ENCODE measurements at regions not wholly inside any gene's neighbourhood (a gene's known extent, or its start where the extent isn't known, plus 50 kb on each side); places are given as distances from the start of the nearest gene placed in this dataset.
"Not testable (repeated sequence)": the region's sequence is repeated elsewhere in the genome, so short reads cannot be mapped to it uniquely, and the experiment has no call there.

DNA sequence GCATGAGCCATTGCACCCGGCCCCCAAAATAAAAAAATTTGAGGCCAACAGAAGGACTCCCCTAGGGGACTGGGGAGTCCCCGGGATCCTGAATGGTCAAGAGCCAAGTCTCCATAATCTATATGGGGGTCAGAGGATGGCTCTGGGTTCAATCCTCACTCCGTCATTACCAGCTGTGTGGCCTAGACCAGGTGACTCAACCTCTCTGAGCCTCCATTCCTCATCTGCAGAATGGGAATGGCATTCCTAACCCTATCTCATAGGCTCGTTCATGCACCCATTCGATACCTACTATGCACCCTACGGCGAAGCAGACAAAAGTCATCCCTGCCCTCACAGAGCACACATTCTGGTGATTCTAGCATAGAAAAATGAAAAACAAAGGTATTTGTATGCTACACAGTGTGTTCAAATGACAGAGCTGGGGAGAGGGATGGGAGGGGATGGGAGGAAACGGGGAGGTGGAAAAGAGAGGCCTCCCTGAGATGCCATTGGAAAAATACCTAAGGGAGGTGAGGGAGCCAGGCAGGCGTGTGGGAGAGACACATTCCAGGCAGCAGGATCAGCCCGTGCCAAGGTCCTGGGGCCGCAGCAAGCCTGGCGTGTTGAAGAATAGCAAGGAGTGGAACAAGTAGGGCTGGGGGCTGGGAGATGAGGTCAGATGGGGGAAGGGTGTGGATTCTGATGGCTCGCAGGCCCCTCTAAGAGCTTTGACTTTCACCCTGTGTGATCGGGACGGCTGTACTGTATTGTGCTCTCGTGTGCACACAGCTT, 71.2 kb downstream of the RMI2 start:
- Histone ChIP-seq H3K27ac (ENCODE audit: insufficient read depth in 1 of 2, low read depth in 1 of 2, low read length in 2 of 2, poor library complexity in 1 of 2, severe bottlenecking in 2 of 2) (no peak overlapping the region), H3K4me1 (ENCODE audit: control extremely low read depth in 1 of 4, control insufficient read depth in 4 of 4, insufficient read depth in 4 of 4, low read length in 3 of 4) (peaks cover 0 to 39% (median 8%) of the 10 kb centered on the region in 4 experiments), H3K9me3 (ENCODE audit: control extremely low read depth in 1 of 5, control insufficient read depth in 4 of 5, insufficient read depth in 2 of 5, low read depth in 1 of 5, low read length in 4 of 5) (no peaks in the 10 kb centered on the region), H3K4me3 (ENCODE audit: control insufficient read depth in 1 of 7, extremely low read depth in 1 of 7, insufficient read depth in 4 of 7, low read depth in 2 of 7, low read length in 6 of 7) (no peak overlapping the region), H3K27me3 (replicated peaks in 2 of 5; ENCODE audit: control insufficient read depth in 4 of 5, insufficient read depth in 5 of 5, low read length in 4 of 5) (no peaks in the 10 kb centered on the region), H3K36me3 (ENCODE audit: control insufficient read depth in 4 of 4, insufficient read depth in 4 of 4, low read length in 3 of 4) (peaks cover 0 to 15% (median under 1%) of the 10 kb centered on the region in 4 experiments)
- no peak for DNase-seq
- CTCF ChIA-PET, result interaction anchor here (0.9 to 1.9 kb wide), 4 partner anchors 10 to 318 kb away, joined by 3 to 4 read pairs (median 4); no protein-coding TSS in a partner anchor
- POLR2A ChIA-PET, result no interaction called here
- 99% methylated on average over 14 of the region's 16 CpGs for WGBS (ENCODE audit: insufficient coverage)

DNA sequence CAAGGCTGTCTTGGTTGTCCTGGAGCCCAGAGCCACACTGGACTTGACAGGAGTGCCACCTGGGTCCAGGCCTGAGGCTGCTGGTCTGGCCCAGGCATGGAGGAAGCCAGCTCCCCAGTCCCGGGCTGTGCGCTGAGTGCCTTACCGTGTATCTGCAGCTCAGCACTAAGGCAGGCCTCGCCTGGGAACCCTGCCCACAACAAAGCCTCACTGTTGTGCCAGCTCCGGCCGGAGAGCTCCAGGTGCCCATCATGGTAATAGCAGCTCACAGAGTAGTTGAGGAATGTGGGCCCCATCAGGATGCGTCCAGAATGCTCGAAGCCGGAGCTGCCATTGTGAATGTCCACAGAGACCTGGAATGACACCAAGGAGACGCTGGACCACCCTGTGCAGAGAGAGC, 72.2 kb downstream of the RMI2 start:
- Histone ChIP-seq H3K4me1 (ENCODE audit: control extremely low read depth in 1 of 4, control insufficient read depth in 4 of 4, insufficient read depth in 4 of 4, low read length in 3 of 4) (peaks cover 0 to 41% (median 5%) of the 10 kb centered on the region in 4 experiments), H3K27me3 (replicated peaks in 2 of 5; ENCODE audit: control insufficient read depth in 4 of 5, insufficient read depth in 5 of 5, low read length in 4 of 5) (no peaks in the 10 kb centered on the region), H3K36me3 (ENCODE audit: control insufficient read depth in 4 of 4, insufficient read depth in 4 of 4, low read length in 3 of 4) (peaks cover 0 to 17% (median under 1%) of the 10 kb centered on the region in 4 experiments), H3K9me3 (ENCODE audit: control extremely low read depth in 1 of 5, control insufficient read depth in 4 of 5, insufficient read depth in 2 of 5, low read depth in 1 of 5, low read length in 4 of 5) (no peaks in the 10 kb centered on the region), H3K27ac (ENCODE audit: insufficient read depth in 1 of 2, low read depth in 1 of 2, low read length in 2 of 2, poor library complexity in 1 of 2, severe bottlenecking in 2 of 2) (no peak overlapping the region), H3K4me3 (ENCODE audit: control insufficient read depth in 1 of 7, extremely low read depth in 1 of 7, insufficient read depth in 4 of 7, low read depth in 2 of 7, low read length in 6 of 7) (no peak overlapping the region)
- ChIA-PET POLR2A (no interaction called here), CTCF (interaction anchor here (0.9 to 1.2 kb wide), 3 partner anchors 9 to 317 kb away, joined by 3 to 4 read pairs (median 3); no protein-coding TSS in a partner anchor)
- whole genome bisulfite sequencing (ENCODE audit: insufficient coverage), result 98% methylated on average over 10 of the region's 10 CpGs
- no peak for DNase-seq

DNA sequence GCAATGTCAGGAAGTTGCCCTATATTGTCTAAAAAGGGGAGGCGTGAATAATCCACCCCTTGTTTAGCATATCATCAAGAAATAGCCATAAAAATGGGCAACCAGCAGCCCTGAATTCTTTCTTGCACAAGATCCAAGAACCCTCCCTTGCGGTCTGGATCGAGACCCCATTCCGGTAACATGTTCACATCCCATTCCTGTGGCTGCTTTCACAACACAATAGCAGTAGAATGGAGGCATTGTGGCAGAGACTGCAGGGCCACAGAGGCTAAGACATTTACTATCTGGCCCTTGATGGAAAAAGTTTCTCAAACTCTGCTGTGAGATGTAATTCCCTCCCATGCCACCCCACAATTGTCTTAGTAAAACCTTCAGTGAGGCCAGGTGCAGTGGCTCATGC, 73.2 kb downstream of the RMI2 start:
- ChIA-PET POLR2A (no interaction called here), CTCF (no interaction called here)
- Histone ChIP-seq H3K27me3 (replicated peaks in 2 of 5; ENCODE audit: control insufficient read depth in 4 of 5, insufficient read depth in 5 of 5, low read length in 4 of 5) (no peaks in the 10 kb centered on the region), H3K9me3 (ENCODE audit: control extremely low read depth in 1 of 5, control insufficient read depth in 4 of 5, insufficient read depth in 2 of 5, low read depth in 1 of 5, low read length in 4 of 5) (no peaks in the 10 kb centered on the region), H3K36me3 (ENCODE audit: control insufficient read depth in 4 of 4, insufficient read depth in 4 of 4, low read length in 3 of 4) (peaks cover 0 to 8% (median under 1%) of the 10 kb centered on the region in 4 experiments), H3K4me3 (ENCODE audit: control insufficient read depth in 1 of 7, extremely low read depth in 1 of 7, insufficient read depth in 4 of 7, low read depth in 2 of 7, low read length in 6 of 7) (no peak overlapping the region), H3K4me1 (ENCODE audit: control extremely low read depth in 1 of 4, control insufficient read depth in 4 of 4, insufficient read depth in 4 of 4, low read length in 3 of 4) (peaks cover 0 to 45% (median 14%) of the 10 kb centered on the region in 4 experiments), H3K27ac (ENCODE audit: insufficient read depth in 1 of 2, low read depth in 1 of 2, low read length in 2 of 2, poor library complexity in 1 of 2, severe bottlenecking in 2 of 2) (no peak overlapping the region)
- no peak for DNase-seq
- WGBS (ENCODE audit: insufficient coverage), result no CpG with 5 or more reads among the region's 4 CpGs

DNA sequence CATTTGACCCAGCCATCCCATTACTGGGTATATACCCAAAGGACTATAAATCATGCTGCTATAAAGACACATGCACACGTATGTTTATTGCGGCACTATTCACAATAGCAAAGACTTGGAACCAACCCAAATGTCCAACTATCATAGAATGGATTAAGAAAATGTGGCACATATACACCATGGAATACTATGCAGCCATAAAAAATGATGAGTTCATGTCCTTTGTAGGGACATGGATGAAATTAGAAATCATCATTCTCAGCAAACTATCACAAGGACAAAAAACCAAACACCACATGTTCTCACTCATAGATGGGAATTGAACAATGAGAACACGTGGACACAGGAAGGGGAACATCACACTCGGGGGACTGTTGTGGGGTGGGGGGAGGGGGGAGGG, 74.8 kb downstream of the RMI2 start:
- H3K4me1 ChIP-seq (ENCODE audit: control extremely low read depth in 1 of 4, control insufficient read depth in 4 of 4, insufficient read depth in 4 of 4, low read length in 3 of 4), result peaks cover 0 to 57% (median 30%) of the 10 kb centered on the region in 4 experiments
- CTCF ChIA-PET; DNase-seq; H3K27me3 ChIP-seq (replicated peaks in 2 of 5; ENCODE audit: control insufficient read depth in 4 of 5, insufficient read depth in 5 of 5, low read length in 4 of 5); H3K4me3 ChIP-seq (ENCODE audit: control insufficient read depth in 1 of 7, extremely low read depth in 1 of 7, insufficient read depth in 4 of 7, low read depth in 2 of 7, low read length in 6 of 7); H3K9me3 ChIP-seq (ENCODE audit: control extremely low read depth in 1 of 5, control insufficient read depth in 4 of 5, insufficient read depth in 2 of 5, low read depth in 1 of 5, low read length in 4 of 5); POLR2A ChIA-PET; H3K27ac ChIP-seq (ENCODE audit: insufficient read depth in 1 of 2, low read depth in 1 of 2, low read length in 2 of 2, poor library complexity in 1 of 2, severe bottlenecking in 2 of 2); H3K36me3 ChIP-seq (ENCODE audit: control insufficient read depth in 4 of 4, insufficient read depth in 4 of 4, low read length in 3 of 4): not testable (repeated sequence)
- WGBS (ENCODE audit: insufficient coverage), result no CpG with 5 or more reads among the region's 4 CpGs

DNA sequence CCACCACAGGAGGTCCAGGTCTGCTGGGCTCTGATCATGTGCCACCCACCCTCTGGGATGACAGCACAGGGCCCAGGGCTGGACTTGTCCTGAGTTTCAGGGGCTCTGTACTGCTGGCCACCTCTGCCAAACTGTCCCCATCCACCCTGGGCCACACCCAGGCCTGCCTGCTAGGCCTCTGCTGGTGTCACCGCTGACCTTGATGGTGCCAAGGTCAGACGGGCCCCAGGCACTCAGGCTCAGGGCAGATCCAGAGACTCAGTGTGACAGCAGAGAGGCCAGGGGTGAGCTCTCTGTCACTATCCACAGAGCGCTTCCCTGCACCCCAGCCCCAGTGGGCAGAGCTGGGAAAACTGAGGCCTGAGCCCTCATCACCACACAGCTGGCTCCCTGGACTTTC, 75.6 kb downstream of the RMI2 start:
- ChIA-PET POLR2A (no interaction called here), CTCF (interaction anchor here (1.0 kb wide), 1 partner anchor 25 kb away, joined by 4 read pairs; no protein-coding TSS in a partner anchor)
- no peaks in the 10 kb centered on the region for H3K27me3 ChIP-seq (replicated peaks in 2 of 5; ENCODE audit: control insufficient read depth in 4 of 5, insufficient read depth in 5 of 5, low read length in 4 of 5)
- H3K36me3 ChIP-seq (ENCODE audit: control insufficient read depth in 4 of 4, insufficient read depth in 4 of 4, low read length in 3 of 4), result peaks cover 0 to 5% (median under 1%) of the 10 kb centered on the region in 4 experiments
- H3K9me3 ChIP-seq (ENCODE audit: control extremely low read depth in 1 of 5, control insufficient read depth in 4 of 5, insufficient read depth in 2 of 5, low read depth in 1 of 5, low read length in 4 of 5), result no peaks in the 10 kb centered on the region
- no peak overlapping the region for H3K27ac ChIP-seq (ENCODE audit: insufficient read depth in 1 of 2, low read depth in 1 of 2, low read length in 2 of 2, poor library complexity in 1 of 2, severe bottlenecking in 2 of 2)
- 100% methylated on average over 3 of the region's 3 CpGs for WGBS (ENCODE audit: insufficient coverage)
- H3K4me1 ChIP-seq (ENCODE audit: control extremely low read depth in 1 of 4, control insufficient read depth in 4 of 4, insufficient read depth in 4 of 4, low read length in 3 of 4), result peaks cover 0 to 57% (median 33%) of the 10 kb centered on the region in 4 experiments
- DNase-seq, result no peak
- H3K4me3 ChIP-seq (ENCODE audit: control insufficient read depth in 1 of 7, extremely low read depth in 1 of 7, insufficient read depth in 4 of 7, low read depth in 2 of 7, low read length in 6 of 7), result no peak overlapping the region

DNA sequence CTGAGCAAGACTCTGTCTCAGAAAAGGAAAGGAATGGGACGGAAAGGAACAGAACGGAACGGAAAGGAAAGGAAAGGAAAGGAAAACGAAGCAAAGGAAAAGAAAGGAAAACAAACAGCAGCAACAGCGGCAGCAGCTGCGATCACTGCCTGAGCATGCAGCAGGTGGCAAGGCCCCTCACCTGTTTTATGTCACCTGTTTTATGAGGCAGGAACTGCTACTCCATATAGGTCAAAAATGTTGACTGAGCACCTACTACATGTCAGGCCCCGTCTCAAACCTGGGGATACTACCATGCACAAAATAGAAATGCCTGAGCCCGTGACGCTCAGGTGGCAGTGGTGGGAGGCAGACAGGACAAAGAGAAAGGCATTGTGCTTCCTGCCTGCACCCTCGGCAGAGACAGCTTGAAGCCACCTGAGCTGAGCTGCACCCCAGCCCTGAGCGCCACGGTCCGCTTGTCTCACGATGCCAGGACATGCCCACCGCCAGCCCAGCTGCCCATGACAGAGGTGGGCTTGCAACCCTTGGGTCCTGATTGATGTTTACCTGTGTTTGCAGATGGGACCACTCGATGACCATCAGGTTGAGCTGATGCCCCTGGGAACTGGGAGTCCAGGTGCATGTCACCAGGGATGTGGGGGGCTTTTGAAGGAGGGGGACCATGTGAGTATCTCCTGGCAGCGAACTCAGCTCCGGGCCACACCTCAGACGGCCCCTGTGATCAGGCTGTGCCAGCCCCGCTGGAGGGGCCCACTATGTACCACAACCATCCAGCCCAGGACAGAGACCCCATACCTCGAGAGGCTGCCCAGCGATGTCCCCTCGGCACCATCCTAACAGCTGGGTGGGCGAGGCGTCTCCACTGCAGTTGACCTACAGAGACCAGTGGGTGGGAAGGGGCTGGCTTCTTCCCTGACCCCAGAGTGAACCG, 77.4 kb downstream of the RMI2 start:
- Histone ChIP-seq H3K27ac (ENCODE audit: insufficient read depth in 1 of 2, low read depth in 1 of 2, low read length in 2 of 2, poor library complexity in 1 of 2, severe bottlenecking in 2 of 2) (peak overlapping the region in 1 of 2 experiments; percentile 30), H3K4me1 (ENCODE audit: control extremely low read depth in 1 of 4, control insufficient read depth in 4 of 4, insufficient read depth in 4 of 4, low read length in 3 of 4) (peaks cover 0 to 53% (median 34%) of the 10 kb centered on the region in 4 experiments), H3K27me3 (replicated peaks in 2 of 5; ENCODE audit: control insufficient read depth in 4 of 5, insufficient read depth in 5 of 5, low read length in 4 of 5) (no peaks in the 10 kb centered on the region), H3K9me3 (ENCODE audit: control extremely low read depth in 1 of 5, control insufficient read depth in 4 of 5, insufficient read depth in 2 of 5, low read depth in 1 of 5, low read length in 4 of 5) (no peaks in the 10 kb centered on the region), H3K4me3 (ENCODE audit: control insufficient read depth in 1 of 7, extremely low read depth in 1 of 7, insufficient read depth in 4 of 7, low read depth in 2 of 7, low read length in 6 of 7) (no peak overlapping the region), H3K36me3 (ENCODE audit: control insufficient read depth in 4 of 4, insufficient read depth in 4 of 4, low read length in 3 of 4) (peaks cover 0 to 2% (median 0%) of the 10 kb centered on the region in 4 experiments)
- 90% methylated on average over 26 of the region's 26 CpGs for WGBS (ENCODE audit: insufficient coverage)
- POLR2A ChIA-PET, result no interaction called here
- CTCF ChIA-PET, result interaction anchor here (1.2 to 4.8 kb wide), 4 partner anchors 14 to 62 kb away, joined by 3 to 22 read pairs (median 10); no protein-coding TSS in a partner anchor
- DNase-seq, result peak in 1 of 3 donors; percentile 6
